ENCODE measurements at regions not wholly inside any gene's neighbourhood (a gene's known extent, or its start where the extent isn't known, plus 50 kb on each side); places are given as distances from the start of the nearest gene placed in this dataset.

GRCh38 chr12:123066384-123066710 is 84.5 kb downstream of the PITPNM2 start:
- TF ChIP-seq HDAC2 (IDR thresholded peaks at IDR 0.05) (no peak), POLR2AphosphoS2 (conservative IDR thresholded peaks at IDR 0.05; ENCODE audit: low read length) (no peak), CTCF (IDR thresholded peaks at IDR 0.05) (no peak), POLR2A (IDR thresholded peaks at IDR 0.05; ENCODE audit: low read length) (no peak), EP300 (IDR thresholded peaks at IDR 0.05) (no peak), USF2 (IDR thresholded peaks at IDR 0.05) (no peak), ZFP36 (IDR thresholded peaks at IDR 0.05; ENCODE audit: borderline replicate concordance, partially characterized antibody) (no peak), HOXB5 (CRISPR knock-in tag; IDR thresholded peaks at IDR 0.05) (no peak), MAX (IDR thresholded peaks at IDR 0.05) (no peak), SMC3 (IDR thresholded peaks at IDR 0.05) (no peak), HMGXB4 (CRISPR knock-in tag; IDR thresholded peaks at IDR 0.05; ENCODE audit: borderline replicate concordance) (no peak), REST (IDR thresholded peaks at IDR 0.05) (no peak), RNF2 (IDR thresholded peaks at IDR 0.05; ENCODE audit: borderline replicate concordance, low read depth) (no peak)

Data from A549 (cell line).